SK-N-SH (cell line): ENCODE measurements at regions not wholly inside any gene's neighbourhood (a gene's known extent, or its start where the extent isn't known, plus 50 kb on each side); places are given as distances from the start of the nearest gene placed in this dataset.

Source experiments
- CTCF ChIA-PET: fragments of 300-600, 350-600 bp; formaldehyde crosslinking; extraction: SDS; loops from one replicate; lab custom pipeline; 2021; lab: Yijun Ruan, JAX
- POLR2A ChIA-PET: fragments of 350-600 bp; sonication (Branson Sonifier 250); formaldehyde crosslinking; extraction: SDS; loops from one replicate; lab custom pipeline; 2020; ENCODE audit warnings: antibody characterized with exemption, inconsistent platforms; lab: Yijun Ruan, JAX
- DNase-seq: peaks from one replicate; pipeline ENCODE4 v3.0.0; 2012
- H2AFZ ChIP-seq: fragments of 200-600 bp; sonication (generic); 2 replicates; pipeline ENCODE4 v1.8.1; 2016; ENCODE audit warnings: antibody characterized with exemption, mild to moderate bottlenecking, low read depth
- H3F3A ChIP-seq: fragments of 200-600 bp; sonication (generic); replicated peaks from 2 replicates; pipeline ENCODE3; 2016; ENCODE audit warnings: antibody characterized with exemption, mild to moderate bottlenecking; ENCODE audit not compliant: insufficient read depth
- H3K27ac ChIP-seq, 2 experiments: fragments of 200-500 bp in 1 of 2; fragments of 200-600 bp in 1 of 2; sonication (Bioruptor generic) in 1 of 2; sonication (generic), shearing (Covaris generic) in 1 of 2; 2 replicates each; pipeline versions ENCODE4 v1.5.1 to v1.6.1; 2014 to 2016; ENCODE audit warnings: low read depth in 2 of 2, inconsistent platforms in 1 of 2, low read length in 1 of 2, mild to moderate bottlenecking in 1 of 2, mixed read lengths in 1 of 2
- H3K27me3 ChIP-seq: fragments of 200-600 bp; sonication (generic), shearing (Covaris generic); 2 replicates; pipeline ENCODE4 v1.6.1; 2016; ENCODE audit warnings: mixed run types; ENCODE audit not compliant: insufficient read depth
- H3K36me3 ChIP-seq, 2 experiments: fragments of 200-500 bp in 1 of 2; fragments of 200-600 bp in 1 of 2; sonication (Bioruptor generic) in 1 of 2; sonication (generic) in 1 of 2; replicated peaks in 1 of 2; 2 replicates each; pipeline versions ENCODE3 to v1.5.1; 2014 to 2016; ENCODE audit warnings: low read length in 1 of 2, mild to moderate bottlenecking in 1 of 2; ENCODE audit not compliant: insufficient read depth in 2 of 2, control insufficient read depth in 1 of 2
- H3K4me1 ChIP-seq, 2 experiments: fragments of 200-500 bp in 1 of 2; fragments of 200-600 bp in 1 of 2; sonication (Bioruptor generic) in 1 of 2; sonication (generic), shearing (Covaris generic) in 1 of 2; 2 replicates each; pipeline versions ENCODE4 v1.5.1 to v1.6.1; 2014 to 2016; ENCODE audit warnings: low read depth in 1 of 2, low read length in 1 of 2, mixed run types in 1 of 2; ENCODE audit not compliant: insufficient read depth in 2 of 2, control insufficient read depth in 1 of 2
- H3K4me2 ChIP-seq: fragments of 200-600 bp; sonication (generic), shearing (Covaris generic); 2 replicates; pipeline ENCODE4 v1.6.1; 2017; ENCODE audit warnings: mixed run types
- H3K4me3 ChIP-seq, 2 experiments: fragments of 200-500 bp in 1 of 2; fragments of 200-600 bp in 1 of 2; sonication (Bioruptor generic) in 1 of 2; sonication (generic), shearing (Covaris generic) in 1 of 2; 2 replicates each; pipeline versions ENCODE4 v1.5.1 to v1.8.1; 2014 to 2016; ENCODE audit warnings: low read depth in 2 of 2, inconsistent platforms in 1 of 2, low read length in 1 of 2, mild to moderate bottlenecking in 1 of 2, mixed read lengths in 1 of 2, moderate library complexity in 1 of 2
- H3K79me2 ChIP-seq: fragments of 200-600 bp; sonication (generic); 2 replicates; pipeline ENCODE4 v1.8.1; 2017; ENCODE audit warnings: mild to moderate bottlenecking; ENCODE audit not compliant: insufficient read depth
- H3K9ac ChIP-seq: fragments of 200-600 bp; sonication (generic); 2 replicates; pipeline ENCODE4 v1.6.1; 2017; ENCODE audit warnings: mixed run types
- H3K9me2 ChIP-seq: fragments of 200-600 bp; sonication (generic); 2 replicates; pipeline ENCODE4 v1.6.1; 2017; ENCODE audit warnings: mixed run types
- H3K9me3 ChIP-seq: fragments of 200-600 bp; sonication (generic); 2 replicates; pipeline ENCODE4 v1.6.1; 2017; ENCODE audit warnings: mixed run types, mild to moderate bottlenecking, moderate library complexity
- H4K20me1 ChIP-seq: fragments of 200-600 bp; sonication (generic); 2 replicates; pipeline ENCODE4 v1.6.1; 2017; ENCODE audit warnings: mild to moderate bottlenecking, mixed run types; ENCODE audit not compliant: insufficient read depth
- CHD2 ChIP-seq: fragments of 150-350 bp; IDR thresholded peaks from 2 replicates; pipeline ENCODE4 v1.6.1; 2018; ENCODE audit warnings: low read length; ENCODE audit not compliant: partially characterized antibody
- ELF1 ChIP-seq: IDR thresholded peaks from 2 replicates; pipeline ENCODE4 v1.4.0; 2012
- FOXJ3 ChIP-seq: sonication (generic); formaldehyde crosslinking; IDR thresholded peaks from 2 replicates; pipeline ENCODE4 v1.5.1; 2020; ENCODE audit warnings: mild to moderate bottlenecking, missing genetic modification reagents
- GABPA ChIP-seq: IDR thresholded peaks from 2 replicates; pipeline ENCODE4 v1.4.0; 2012; ENCODE audit warnings: low read depth, mild to moderate bottlenecking
- GATA2 ChIP-seq: sonication (generic); formaldehyde crosslinking; IDR thresholded peaks from 2 replicates; pipeline ENCODE4 v1.5.0; 2020; ENCODE audit warnings: mild to moderate bottlenecking, missing genetic modification reagents
- IRF3 ChIP-seq: fragments of 150-350 bp; IDR thresholded peaks from 2 replicates; pipeline ENCODE4 v1.6.1; 2016; ENCODE audit warnings: mild to moderate bottlenecking, low read depth, low read length
- MEF2A ChIP-seq: IDR thresholded peaks from 2 replicates; pipeline ENCODE4 v1.4.0; 2012; ENCODE audit warnings: low read depth, borderline replicate concordance
- NFIC ChIP-seq: IDR thresholded peaks from 2 replicates; pipeline ENCODE4 v1.4.0; 2012; ENCODE audit warnings: borderline replicate concordance
- PBX3 ChIP-seq: IDR thresholded peaks from 2 replicates; pipeline ENCODE4; 2012
- POLR2AphosphoS5 ChIP-seq: IDR thresholded peaks from 2 replicates; pipeline ENCODE4 v1.6.1; 2012; ENCODE audit warnings: low read depth, low read length
- REST ChIP-seq: IDR thresholded peaks from 2 replicates; pipeline ENCODE4 v1.6.1; 2012; ENCODE audit warnings: mild to moderate bottlenecking, low read depth, low read length, moderate library complexity
- RXRA ChIP-seq: IDR thresholded peaks from 2 replicates; pipeline ENCODE4 v1.4.0; 2012; ENCODE audit warnings: low read depth, mild to moderate bottlenecking, borderline replicate concordance
- SIN3A ChIP-seq: IDR thresholded peaks from 2 replicates; pipeline ENCODE4 v1.6.1; 2012; ENCODE audit warnings: low read depth, mild to moderate bottlenecking, low read length, moderate library complexity, borderline replicate concordance
- YY1 ChIP-seq: IDR thresholded peaks from 2 replicates; pipeline ENCODE4 v1.4.0; 2012; ENCODE audit warnings: low read depth, mild to moderate bottlenecking
- ZBTB33 ChIP-seq: IDR thresholded peaks from 2 replicates; pipeline ENCODE4 v1.4.0; 2012; ENCODE audit warnings: low read depth, borderline replicate concordance
- WGBS: methylation state at CpG from one replicate; pipeline ENCODE4 v1.1.6; 2017; ENCODE audit warnings: low lambda C conversion rate; 5-methylcytosine and 5-hydroxymethylcytosine counted together
- TF ChIP-seq, protein P1 (sequence below): fragments of 150-350 bp; IDR thresholded peaks from 2 replicates; pipeline ENCODE4 v1.6.1; 2017; ENCODE audit warnings: antibody characterized with exemption, low read length, low read depth, borderline replicate concordance
- TF ChIP-seq, protein P2 (sequence below): IDR thresholded peaks from 2 replicates; pipeline ENCODE4 v1.4.0; 2012; ENCODE audit warnings: low read depth, borderline replicate concordance

DNA sequence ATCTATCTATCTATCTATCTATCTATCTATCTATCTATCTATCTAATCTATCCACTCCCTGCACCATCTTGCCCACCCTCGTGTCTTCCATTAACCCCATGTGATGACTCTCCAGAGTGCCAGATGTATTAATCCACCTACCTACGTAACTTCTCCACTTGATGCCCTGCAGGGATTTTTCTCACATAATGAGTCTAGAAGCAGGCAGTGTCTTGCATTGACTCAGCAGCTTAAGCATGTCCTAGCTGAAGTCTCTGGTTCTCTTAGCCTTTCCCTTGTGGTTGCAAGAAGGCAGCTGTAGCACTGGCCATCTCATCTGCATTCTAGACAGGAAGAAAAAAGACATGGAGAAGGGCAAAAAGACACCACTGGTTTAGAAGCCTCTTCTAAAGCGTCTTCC lies 96.7 kb upstream of the ALDH1B1 start (continued):
- no peak for TF ChIP-seq PBX3
- TF ChIP-seq CHD2, result no peak
- TF ChIP-seq MEF2A, result no peak
- TF ChIP-seq YY1, result no peak
- no peak for TF ChIP-seq GABPA

- Histone ChIP-seq H3K36me3 (no peaks in the 10 kb centered on the region), H3K79me2 (no peaks in the 10 kb centered on the region), H3K9ac (no peak overlapping the region), H4K20me1 (no peaks in the 10 kb centered on the region), H3K27me3 (no peaks in the 10 kb centered on the region; the same call in 1 of the 2 replicates), H3K9me3 (no peaks in the 10 kb centered on the region), H3K4me3 (no peak overlapping the region), H3K27ac (no peak overlapping the region; a peak in 1 of 4 replicates), H3K4me2 (no peak overlapping the region), H3F3A (no peaks in the 10 kb centered on the region), H2AFZ (no peak overlapping the region), H3K9me2 (no peaks in the 10 kb centered on the region), H3K4me1 (peaks cover 0 to 32% of the 10 kb centered on the region in 2 experiments; a peak in 2 of 4 replicates)
- WGBS, result 66% methylated on average over 8 of the region's 8 CpGs
- POLR2A ChIA-PET, result no interaction called here
- CTCF ChIA-PET, result interaction anchor here (0.7 to 1.3 kb wide), 3 partner anchors 33 to 66 kb away, joined by 3 to 5 read pairs (median 3); no protein-coding TSS in a partner anchor
- TF ChIP-seq IRF3, result no peak
- TF ChIP-seq POLR2AphosphoS5, result no peak
- TF ChIP-seq, protein P1, sequence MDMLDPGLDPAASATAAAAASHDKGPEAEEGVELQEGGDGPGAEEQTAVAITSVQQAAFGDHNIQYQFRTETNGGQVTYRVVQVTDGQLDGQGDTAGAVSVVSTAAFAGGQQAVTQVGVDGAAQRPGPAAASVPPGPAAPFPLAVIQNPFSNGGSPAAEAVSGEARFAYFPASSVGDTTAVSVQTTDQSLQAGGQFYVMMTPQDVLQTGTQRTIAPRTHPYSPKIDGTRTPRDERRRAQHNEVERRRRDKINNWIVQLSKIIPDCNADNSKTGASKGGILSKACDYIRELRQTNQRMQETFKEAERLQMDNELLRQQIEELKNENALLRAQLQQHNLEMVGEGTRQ, result no peak
- no peak for TF ChIP-seq ZBTB33
- TF ChIP-seq ELF1, result no peak
- TF ChIP-seq GATA2 (CRISPR knock-in tag), result no peak
- TF ChIP-seq SIN3A, result no peak
- no peak for TF ChIP-seq NFIC
- TF ChIP-seq REST, result no peak
- no peak for TF ChIP-seq FOXJ3 (CRISPR knock-in tag)
- TF ChIP-seq, protein P2, sequence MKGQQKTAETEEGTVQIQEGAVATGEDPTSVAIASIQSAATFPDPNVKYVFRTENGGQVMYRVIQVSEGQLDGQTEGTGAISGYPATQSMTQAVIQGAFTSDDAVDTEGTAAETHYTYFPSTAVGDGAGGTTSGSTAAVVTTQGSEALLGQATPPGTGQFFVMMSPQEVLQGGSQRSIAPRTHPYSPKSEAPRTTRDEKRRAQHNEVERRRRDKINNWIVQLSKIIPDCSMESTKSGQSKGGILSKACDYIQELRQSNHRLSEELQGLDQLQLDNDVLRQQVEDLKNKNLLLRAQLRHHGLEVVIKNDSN, result no peak
- no peak for TF ChIP-seq RXRA
- no peak for DNase-seq
These were observed 98.1 kb upstream of the ALDH1B1 start for GRCh38 chr9:38294220-38294960.
